HG03045 (cell line): ENCODE measurements at regions not wholly inside any gene's neighbourhood (a gene's known extent, or its start where the extent isn't known, plus 50 kb on each side); places are given as distances from the start of the nearest gene placed in this dataset.
"Not testable (repeated sequence)": the region's sequence is repeated elsewhere in the genome, so short reads cannot be mapped to it uniquely, and the experiment has no call there.

ENCODE experiments used
- ATAC-seq: cut with Tn5 transposase; IDR thresholded peaks from one replicate; pipeline ENCODE4 v1.9.1; 2021; ENCODE audit warnings: mild to moderate bottlenecking, moderate library complexity; ENCODE audit not compliant: unreplicated experiment

DNA sequence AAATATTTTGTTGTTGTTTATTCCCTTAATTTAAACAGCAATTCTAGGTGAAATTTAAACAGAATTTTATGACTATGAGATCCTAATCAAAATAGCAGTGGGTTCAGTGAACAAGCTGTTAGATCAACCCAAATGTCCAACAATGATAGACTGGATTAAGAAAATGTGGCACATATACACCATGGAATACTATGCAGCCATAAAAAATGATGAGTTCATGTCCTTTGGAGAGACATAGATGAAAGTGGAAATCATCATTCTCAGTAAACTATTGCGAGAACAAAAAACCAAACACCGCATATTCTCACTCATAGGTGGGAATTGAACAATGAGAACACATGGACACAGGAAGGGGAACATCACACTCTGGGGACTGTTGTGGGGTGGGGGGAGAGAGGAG lies 407.3 kb upstream of the ADAMTSL1 start:
- ATAC-seq = not testable (repeated sequence)

DNA sequence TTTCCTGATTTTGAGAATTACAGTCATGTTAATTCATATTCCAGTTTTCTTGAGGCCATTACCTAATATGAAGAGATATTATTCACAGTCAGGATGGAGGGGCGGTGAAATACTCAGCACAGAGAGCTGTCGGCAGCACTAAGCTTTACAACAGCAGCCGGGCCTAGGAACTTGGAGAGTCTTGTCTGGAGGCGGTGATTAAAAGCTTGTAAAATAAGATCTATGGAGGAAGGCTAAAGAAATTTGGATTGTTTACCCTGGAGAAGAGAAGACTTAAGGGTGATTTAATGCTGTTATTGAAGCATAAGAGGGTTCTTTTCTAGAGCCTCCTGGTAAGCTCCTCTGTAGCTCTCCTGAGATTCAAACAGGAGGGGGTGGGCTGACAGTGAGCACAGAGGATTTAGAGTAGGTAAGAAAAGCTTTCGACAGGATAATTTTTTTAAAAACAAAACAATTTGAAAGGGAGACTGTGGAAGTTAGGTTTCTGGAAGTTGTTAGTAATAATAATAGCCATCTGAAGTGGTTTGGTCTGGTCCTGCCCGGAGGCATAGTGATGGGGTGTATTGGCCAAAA lies 406.3 kb upstream of the ADAMTSL1 start:
- ATAC-seq = no peak

DNA sequence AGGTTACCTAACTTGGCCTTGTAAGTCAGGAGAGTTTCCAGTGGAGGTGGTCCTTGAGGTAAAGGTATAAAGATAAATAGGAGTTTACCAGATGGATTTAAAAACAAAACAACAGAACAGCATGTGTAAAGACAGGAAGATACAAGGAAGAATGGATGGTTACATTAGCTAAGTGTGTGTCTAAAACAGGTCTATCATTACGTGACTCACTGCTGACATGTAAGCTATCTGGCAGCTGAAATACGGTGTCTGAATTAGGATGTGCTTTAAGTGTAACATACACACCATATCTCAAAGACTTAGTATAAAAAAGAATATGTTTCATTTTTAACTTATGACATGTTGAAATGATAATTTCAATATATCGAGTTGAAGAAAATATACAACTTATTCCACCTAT lies 405.1 kb upstream of the ADAMTSL1 start:
- no peak for ATAC-seq

- ATAC-seq = no peak
Observed at GRCh38 chr9:18071651-18072060, 402.3 kb upstream of the ADAMTSL1 start.

DNA sequence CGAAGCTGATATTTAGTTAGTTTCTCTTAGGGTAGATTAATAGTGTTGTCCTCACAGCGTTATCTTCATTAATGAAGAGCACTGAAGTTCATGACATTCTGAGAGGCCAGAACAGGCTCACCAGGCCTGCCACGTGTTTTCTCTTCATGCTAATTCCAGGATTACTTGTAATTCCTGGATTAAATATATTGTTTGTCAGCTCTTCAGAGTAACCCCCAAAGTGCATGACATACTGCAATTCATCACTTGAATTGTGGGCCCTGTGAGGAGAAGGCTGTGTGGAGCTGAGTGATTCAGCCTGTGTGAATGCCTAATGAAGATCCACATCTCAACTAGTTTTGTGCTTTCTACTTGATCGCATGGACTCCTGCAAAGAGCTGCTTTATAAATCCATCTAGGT lies 401.0 kb upstream of the ADAMTSL1 start:
- no peak for ATAC-seq

DNA sequence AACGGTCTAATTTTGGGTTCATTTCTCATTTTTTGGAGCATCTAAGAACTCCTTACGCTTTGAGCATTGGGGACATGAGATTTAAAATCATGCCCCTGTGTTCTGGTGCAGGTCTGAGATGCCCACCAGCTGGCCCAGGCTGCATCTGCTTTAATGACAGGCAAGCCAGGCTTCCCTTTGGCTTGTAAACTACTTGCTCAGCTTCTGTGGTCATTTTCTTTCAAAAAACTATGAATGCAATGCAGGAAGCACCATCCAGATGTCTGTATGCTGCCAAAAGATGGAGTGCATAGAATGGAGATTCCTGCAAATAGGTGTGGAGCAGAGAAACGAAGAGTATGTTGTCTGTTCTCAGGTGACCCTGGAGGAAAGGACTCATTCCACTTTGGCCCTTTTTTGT lies 399.9 kb upstream of the ADAMTSL1 start:
- no peak for ATAC-seq

DNA sequence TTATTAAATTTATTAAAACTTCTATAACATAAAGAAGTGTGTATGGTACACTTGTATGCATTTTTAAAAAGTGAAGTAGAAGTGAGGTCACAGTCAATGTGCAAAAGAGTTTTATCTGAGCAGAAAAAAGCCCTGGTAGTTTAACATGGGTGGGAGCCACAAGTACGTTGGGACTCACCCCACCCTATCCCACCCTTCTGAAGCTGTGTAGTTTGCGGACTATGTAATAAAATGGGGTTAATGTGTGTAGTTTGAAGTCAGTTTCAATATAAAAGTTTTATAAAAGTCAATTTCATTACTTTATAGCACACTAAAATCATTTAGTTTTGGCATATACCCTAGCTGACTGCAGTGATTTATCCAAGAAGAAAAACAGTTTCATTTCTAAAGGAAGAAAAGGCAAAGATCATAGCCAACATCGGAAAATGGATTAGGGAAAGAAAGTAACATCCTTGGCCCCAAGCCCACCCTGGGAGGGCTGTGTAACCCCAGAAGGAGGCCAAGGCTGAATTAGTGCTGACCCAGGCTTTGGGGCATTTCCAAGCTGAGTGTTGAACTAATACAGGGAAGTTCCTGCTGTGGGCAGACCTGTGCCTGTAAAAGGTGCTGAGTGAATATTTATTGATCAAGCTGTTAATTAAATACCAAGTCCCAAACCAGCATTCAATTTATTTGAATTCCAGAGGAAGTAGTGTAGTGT lies 398.6 kb upstream of the ADAMTSL1 start:
- ATAC-seq = no peak

DNA sequence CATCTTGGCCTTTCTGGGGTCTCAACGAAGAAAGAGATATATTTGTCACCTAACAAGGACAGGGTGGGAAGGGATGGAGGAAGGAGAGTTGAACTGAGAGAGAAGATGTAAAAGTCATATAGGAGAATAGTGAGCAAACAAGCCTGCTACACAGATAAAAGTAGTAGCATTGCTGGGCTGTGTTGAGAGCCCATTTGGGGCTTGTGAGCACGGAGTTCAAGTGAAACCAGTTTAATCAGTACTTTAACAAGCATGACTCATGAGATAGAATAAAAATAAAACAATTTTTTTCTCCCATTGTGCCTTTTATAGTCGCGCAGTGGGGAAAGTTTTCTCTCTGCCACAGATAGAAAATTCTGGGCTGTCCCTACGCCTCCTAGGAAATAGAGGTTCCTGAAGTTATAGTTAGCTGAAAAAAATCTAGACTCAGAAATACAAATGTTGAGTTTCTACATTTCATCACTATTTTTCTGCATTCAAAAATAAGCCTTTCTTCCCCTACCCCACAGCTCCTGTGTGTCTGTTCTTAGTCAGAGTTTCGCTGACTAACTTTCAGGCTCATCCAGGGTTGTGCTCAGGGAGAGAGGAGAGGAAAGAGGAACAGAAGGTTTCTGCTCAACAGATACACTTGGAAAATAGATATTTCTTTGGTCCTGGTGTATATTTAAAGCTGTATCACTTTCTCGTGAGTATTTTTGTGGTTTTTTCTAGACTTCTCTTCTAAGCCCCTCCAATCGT lies 395.8 kb upstream of the ADAMTSL1 start:
- no peak for ATAC-seq

DNA sequence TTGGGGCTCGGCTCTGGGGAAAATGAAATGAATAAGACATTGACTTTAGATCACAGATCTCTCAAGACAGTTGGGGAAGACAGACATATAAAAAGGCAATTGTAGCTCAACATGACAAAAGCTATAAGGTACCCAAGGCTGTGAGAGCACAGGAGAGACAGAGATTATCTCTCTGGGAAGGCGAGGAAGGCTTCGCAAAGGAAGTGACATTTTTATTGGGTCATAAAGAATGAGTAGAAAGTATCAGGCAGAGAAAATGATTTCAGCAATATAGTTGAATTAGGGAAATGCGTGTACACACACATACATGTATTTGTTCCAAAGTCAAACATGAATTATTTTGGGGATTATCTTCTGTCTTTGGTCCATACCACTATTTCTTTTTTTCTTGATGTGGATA lies 381.8 kb upstream of the ADAMTSL1 start:
- no peak for ATAC-seq

GRCh38 chr9:18106006-18106560 lies 367.9 kb upstream of the ADAMTSL1 start:
- ATAC-seq = no peak

- ATAC-seq = no peak
Observed at GRCh38 chr9:18109675-18110074, 364.3 kb upstream of the ADAMTSL1 start.

GRCh38 chr9:18111146-18111545 lies 362.8 kb upstream of the ADAMTSL1 start:
- no peak for ATAC-seq

GRCh38 chr9:18114559-18115475 lies 359.1 kb upstream of the ADAMTSL1 start:
- no peak for ATAC-seq

DNA sequence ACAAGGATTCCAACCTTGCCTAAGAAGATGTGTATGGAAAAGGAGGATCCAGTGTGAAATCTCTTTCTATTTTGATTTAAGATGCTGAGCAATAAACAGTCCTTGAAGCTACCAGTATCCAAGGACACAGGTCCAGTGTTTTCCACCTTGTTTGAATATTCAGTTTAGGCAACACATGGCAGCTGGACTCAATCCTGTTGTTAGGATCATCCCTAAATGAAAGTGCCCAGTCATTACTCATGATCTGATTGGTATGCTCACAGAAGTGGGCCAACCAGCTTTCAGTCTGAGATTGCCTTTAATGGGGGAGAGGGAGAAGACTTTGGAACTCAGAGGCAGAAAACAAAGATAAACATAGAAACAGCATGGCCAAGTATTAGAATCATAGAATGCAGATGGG lies 355.7 kb upstream of the ADAMTSL1 start:
- ATAC-seq = no peak

DNA sequence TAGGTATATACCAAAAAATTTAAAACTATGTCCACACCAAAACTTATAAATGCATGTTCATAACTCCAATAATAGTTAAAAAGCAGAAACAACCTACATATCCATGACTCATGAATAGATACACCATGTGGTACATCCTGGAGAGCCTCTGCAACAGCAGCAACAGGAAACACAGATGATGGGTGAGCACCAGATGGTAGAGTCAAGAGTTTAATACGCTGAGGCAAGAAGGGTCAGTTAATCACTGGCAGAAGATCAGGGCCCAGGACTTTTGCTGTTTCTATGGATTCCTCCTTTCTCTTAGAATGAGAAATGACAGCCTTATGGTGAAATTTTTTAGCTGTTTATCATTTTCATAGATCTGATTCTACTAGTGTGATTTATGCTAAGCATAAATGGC lies 351.8 kb upstream of the ADAMTSL1 start:
- ATAC-seq = no peak

- ATAC-seq = no peak
Observed at GRCh38 chr9:18124760-18125159, 349.2 kb upstream of the ADAMTSL1 start.

- ATAC-seq = no peak
Observed at GRCh38 chr9:18126831-18127498, 347.0 kb upstream of the ADAMTSL1 start.

DNA sequence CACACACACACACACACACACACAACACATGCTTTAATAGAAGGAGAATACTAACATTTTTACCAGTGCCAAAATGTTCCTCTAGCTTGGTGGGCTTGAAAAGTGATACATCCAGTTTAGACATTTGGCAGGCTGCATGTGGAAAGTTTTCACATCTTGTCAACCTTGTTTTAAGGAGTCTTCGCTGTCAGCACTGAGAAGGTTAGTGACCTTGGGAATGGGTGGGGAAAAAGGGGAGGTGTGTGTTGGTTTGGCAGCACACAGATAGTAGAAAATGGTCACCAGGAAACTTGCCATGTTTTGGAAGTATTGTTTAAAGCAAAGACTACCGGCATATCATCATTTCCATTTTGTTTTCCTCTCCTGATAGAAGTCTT lies 346.5 kb upstream of the ADAMTSL1 start:
- no peak for ATAC-seq

- no peak for ATAC-seq
Observed at GRCh38 chr9:18129809-18130334, 344.1 kb upstream of the ADAMTSL1 start.

- ATAC-seq = no peak
Observed at GRCh38 chr9:18136354-18136994, 337.5 kb upstream of the ADAMTSL1 start.
